CD14-positive monocyte (primary cell): ENCODE measurements at regions not wholly inside any gene's neighbourhood (a gene's known extent, or its start where the extent isn't known, plus 50 kb on each side); places are given as distances from the start of the nearest gene placed in this dataset.

Experiments
- DNase-seq, 3 donors: peaks; one replicate each; pipeline ENCODE4 v3.0.0-alpha.2; 2011 to 2022
- H2AFZ ChIP-seq: 2 replicates; pipeline ENCODE4 v1.6.0; 2012; ENCODE audit warnings: mild to moderate bottlenecking, low read depth, low read length, inconsistent platforms; ENCODE audit not compliant: insufficient read depth, poor library complexity, severe bottlenecking
- H3K27ac ChIP-seq, 2 donors: 1 replicate in 1 of 2; 2 replicates in 1 of 2; pipeline ENCODE4 v1.5.1; 2012 to 2013; ENCODE audit warnings: low read length in 2 of 2, control low read depth in 1 of 2, inconsistent platforms in 1 of 2, low read depth in 1 of 2, mild to moderate bottlenecking in 1 of 2
- H3K27me3 ChIP-seq, 2 donors: one replicate each; pipeline versions ENCODE4 v1.6.0 to v1.6.1; 2011 to 2013; ENCODE audit warnings: low read length in 2 of 2; ENCODE audit not compliant: control insufficient read depth in 2 of 2, insufficient read depth in 2 of 2
- H3K36me3 ChIP-seq, 2 donors: replicated peaks in 1 of 2; 1 replicate in 1 of 2; 2 replicates in 1 of 2; pipeline versions ENCODE4 v1.5.1 to v1.6.1; 2012 to 2013; ENCODE audit warnings: low read length in 2 of 2, control low read depth in 1 of 2, inconsistent platforms in 1 of 2, mild to moderate bottlenecking in 1 of 2; ENCODE audit not compliant: insufficient read depth in 2 of 2, control insufficient read depth in 1 of 2
- H3K4me1 ChIP-seq, 2 donors: 1 replicate in 1 of 2; 2 replicates in 1 of 2; pipeline versions ENCODE4 v1.5.1 to v1.6.1; 2012 to 2013; ENCODE audit warnings: low read length in 2 of 2, control low read depth in 1 of 2, inconsistent platforms in 1 of 2, mild to moderate bottlenecking in 1 of 2, moderate library complexity in 1 of 2; ENCODE audit not compliant: insufficient read depth in 2 of 2, control insufficient read depth in 1 of 2
- H3K4me2 ChIP-seq: replicated peaks from 2 replicates; pipeline ENCODE3; 2012; ENCODE audit warnings: low read length, moderate library complexity, mild to moderate bottlenecking; ENCODE audit not compliant: poor library complexity, severe bottlenecking; ENCODE audit errors: extremely low read depth
- H3K4me3 ChIP-seq, 3 experiments: fragments of 200-600 bp in 1 of 3; sonication (generic) in 1 of 3; replicated peaks in 1 of 3; 1 replicate in 2 of 3; 2 replicates in 1 of 3; pipeline ENCODE4 v1.5.1; 2011 to 2013; ENCODE audit warnings: low read length in 3 of 3, mild to moderate bottlenecking in 3 of 3, control low read depth in 2 of 3, low read depth in 2 of 3, inconsistent platforms in 1 of 3, moderate library complexity in 1 of 3
- H3K79me2 ChIP-seq: 2 replicates; pipeline ENCODE4 v1.6.0; 2012; ENCODE audit warnings: mild to moderate bottlenecking, control low read depth, inconsistent platforms, low read length, moderate library complexity; ENCODE audit not compliant: insufficient read depth
- H3K9ac ChIP-seq: 2 replicates; pipeline ENCODE4 v1.6.0; 2017; ENCODE audit warnings: low read length, mild to moderate bottlenecking; ENCODE audit not compliant: insufficient read depth, poor library complexity, severe bottlenecking
- H3K9me3 ChIP-seq, 2 donors: replicated peaks in 1 of 2; 1 replicate in 1 of 2; 2 replicates in 1 of 2; pipeline versions ENCODE4 v1.5.1 to v1.6.1; 2012 to 2013; ENCODE audit warnings: low read length in 2 of 2, control low read depth in 1 of 2; ENCODE audit not compliant: control insufficient read depth in 1 of 2, insufficient read depth in 1 of 2
- H4K20me1 ChIP-seq: 2 replicates; pipeline ENCODE4 v1.6.0; 2012; ENCODE audit warnings: mild to moderate bottlenecking, low read length, control low read depth, moderate library complexity; ENCODE audit not compliant: insufficient read depth
- H3K27ac Mint-ChIP-seq, 7 donors: one replicate each; pipeline ENCODE4 v1.8.0; 2020; ENCODE audit warnings: mild to moderate bottlenecking in 7 of 7, mixed read lengths in 7 of 7, moderate library complexity in 6 of 7, inconsistent platforms in 2 of 7
- H3K27me3 Mint-ChIP-seq, 3 donors: one replicate each; pipeline ENCODE4 v1.8.0; 2021 to 2022; ENCODE audit warnings: low read depth in 3 of 3, mild to moderate bottlenecking in 3 of 3, mixed read lengths in 3 of 3, moderate library complexity in 3 of 3, inconsistent platforms in 1 of 3
- H3K36me3 Mint-ChIP-seq, 2 donors: one replicate each; pipeline ENCODE4 v1.8.0; 2020; ENCODE audit warnings: mixed read lengths in 2 of 2, inconsistent platforms in 1 of 2, mild to moderate bottlenecking in 1 of 2
- H3K4me1 Mint-ChIP-seq: one replicate; pipeline ENCODE4 v1.8.0; 2020; ENCODE audit warnings: mild to moderate bottlenecking, mixed read lengths
- H3K4me3 Mint-ChIP-seq, 2 donors: one replicate each; pipeline ENCODE4 v1.8.0; 2020; ENCODE audit warnings: mild to moderate bottlenecking in 2 of 2, mixed read lengths in 2 of 2, moderate library complexity in 1 of 2
- H3K9me3 Mint-ChIP-seq, 7 donors: one replicate each; pipeline ENCODE4 v1.8.0; 2020 to 2022; ENCODE audit warnings: mixed read lengths in 7 of 7, mild to moderate bottlenecking in 6 of 7, moderate library complexity in 6 of 7, inconsistent platforms in 2 of 7
- WGBS: methylation state at CpG from one replicate; pipeline ENCODE4 v1.1.5; 2013; ENCODE audit warnings: missing lambda C conversion rate; ENCODE audit not compliant: insufficient coverage; 5-methylcytosine and 5-hydroxymethylcytosine counted together
- intact Hi-C, 2 donors: fragments of 100-400 bp; cut with micrococcal nuclease; formaldehyde crosslinking; loops; one replicate each; pipeline versions ENCODE4 v1.15.0 to v1.15.1; 2023
- TF ChIP-seq, protein P1 (sequence below): fragments of 200-600 bp; IDR thresholded peaks from one replicate; pipeline ENCODE4 v1.8.0; 2022; ENCODE audit warnings: antibody characterized with exemption, mild to moderate bottlenecking

DNA sequence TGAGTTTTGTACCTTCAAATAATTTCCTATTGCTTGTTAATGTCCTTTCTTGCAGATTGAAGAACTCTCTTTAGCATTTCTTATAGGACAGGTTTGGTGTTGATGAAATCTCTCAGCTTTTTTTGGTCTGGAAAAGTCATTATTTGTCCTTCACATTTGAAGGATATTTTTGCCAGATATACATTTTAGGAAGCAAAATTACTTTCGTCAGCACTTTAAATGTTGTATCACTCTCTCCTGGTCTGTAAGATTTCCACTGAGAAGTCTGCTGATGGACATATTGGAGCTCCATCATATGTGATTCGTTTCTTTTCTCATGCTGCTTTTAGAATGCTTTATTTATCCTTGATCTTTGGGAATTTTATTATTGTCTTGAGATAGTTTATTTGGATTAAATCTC, 105.5 kb downstream of the TNFSF13B start:
- Mint-ChIP-seq H3K4me3 (no peak overlapping the region), H3K4me1 (no peaks in the 10 kb centered on the region), H3K36me3 (peaks cover 0 to 3% of the 10 kb centered on the region in 2 donors), H3K9me3 (peaks cover 2 to 16% (median 6%) of the 10 kb centered on the region in 7 donors), H3K27me3 (peaks cover 0 to 4% (median 2%) of the 10 kb centered on the region in 3 donors), H3K27ac (no peak overlapping the region)
- Histone ChIP-seq H3K4me1 (no peaks in the 10 kb centered on the region), H3K27me3 (no peaks in the 10 kb centered on the region), H4K20me1 (no peaks in the 10 kb centered on the region), H3K9me3 (no peaks in the 10 kb centered on the region), H3K36me3 (no peaks in the 10 kb centered on the region), H3K4me3 (no peak overlapping the region), H3K4me2 (no peak overlapping the region), H3K79me2 (no peaks in the 10 kb centered on the region), H3K27ac (no peak overlapping the region), H2AFZ (no peak overlapping the region), H3K9ac (no peak overlapping the region)
- DNase-seq = no peak
- WGBS = no CpG with 5 or more reads among the region's 2 CpGs
- intact Hi-C loops = no loop called here
- TF ChIP-seq, protein P1, sequence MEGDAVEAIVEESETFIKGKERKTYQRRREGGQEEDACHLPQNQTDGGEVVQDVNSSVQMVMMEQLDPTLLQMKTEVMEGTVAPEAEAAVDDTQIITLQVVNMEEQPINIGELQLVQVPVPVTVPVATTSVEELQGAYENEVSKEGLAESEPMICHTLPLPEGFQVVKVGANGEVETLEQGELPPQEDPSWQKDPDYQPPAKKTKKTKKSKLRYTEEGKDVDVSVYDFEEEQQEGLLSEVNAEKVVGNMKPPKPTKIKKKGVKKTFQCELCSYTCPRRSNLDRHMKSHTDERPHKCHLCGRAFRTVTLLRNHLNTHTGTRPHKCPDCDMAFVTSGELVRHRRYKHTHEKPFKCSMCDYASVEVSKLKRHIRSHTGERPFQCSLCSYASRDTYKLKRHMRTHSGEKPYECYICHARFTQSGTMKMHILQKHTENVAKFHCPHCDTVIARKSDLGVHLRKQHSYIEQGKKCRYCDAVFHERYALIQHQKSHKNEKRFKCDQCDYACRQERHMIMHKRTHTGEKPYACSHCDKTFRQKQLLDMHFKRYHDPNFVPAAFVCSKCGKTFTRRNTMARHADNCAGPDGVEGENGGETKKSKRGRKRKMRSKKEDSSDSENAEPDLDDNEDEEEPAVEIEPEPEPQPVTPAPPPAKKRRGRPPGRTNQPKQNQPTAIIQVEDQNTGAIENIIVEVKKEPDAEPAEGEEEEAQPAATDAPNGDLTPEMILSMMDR = no peak

DNA sequence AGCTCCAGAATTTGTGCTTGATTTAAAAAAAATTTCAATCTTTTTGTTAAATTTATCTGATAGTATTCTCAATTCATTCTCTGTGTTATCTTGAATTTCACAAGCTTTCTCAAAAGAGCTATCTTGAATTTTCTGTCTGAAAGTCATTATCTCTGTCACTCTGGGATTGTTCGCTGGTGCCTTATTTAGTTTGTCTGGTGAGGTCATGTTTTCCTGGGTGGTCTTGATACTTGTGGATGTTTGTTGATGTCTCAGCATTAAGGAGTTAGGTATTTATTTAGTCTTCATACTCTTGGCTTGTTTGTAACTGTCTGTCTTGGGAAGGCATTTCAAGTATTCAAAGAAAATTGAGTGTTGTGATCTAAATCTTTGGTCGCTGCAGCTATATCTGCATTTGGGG, 106.3 kb downstream of the TNFSF13B start:
- H3K9me3 Mint-ChIP-seq = peaks cover 2 to 16% (median 6%) of the 10 kb centered on the region in 7 donors
- H3K36me3 Mint-ChIP-seq = no peaks in the 10 kb centered on the region
- no peak overlapping the region for H3K27ac Mint-ChIP-seq
- H3K4me1 ChIP-seq = no peaks in the 10 kb centered on the region
- no peak overlapping the region for H2AFZ ChIP-seq
- H3K4me3 Mint-ChIP-seq = no peak overlapping the region
- H3K27me3 Mint-ChIP-seq = peaks cover 0 to 4% (median 2%) of the 10 kb centered on the region in 3 donors
- no peak overlapping the region for H3K4me2 ChIP-seq
- intact Hi-C loops = no loop called here
- H3K27me3 ChIP-seq = no peaks in the 10 kb centered on the region
- TF ChIP-seq, protein P1 = no peak
- no peaks in the 10 kb centered on the region for H3K79me2 ChIP-seq
- no peak overlapping the region for H3K4me3 ChIP-seq
- no peaks in the 10 kb centered on the region for H3K36me3 ChIP-seq
- no peaks in the 10 kb centered on the region for H4K20me1 ChIP-seq
- H3K27ac ChIP-seq = no peak overlapping the region
- no peak for DNase-seq
- WGBS = no CpG with 5 or more reads among the region's 2 CpGs
- no peaks in the 10 kb centered on the region for H3K4me1 Mint-ChIP-seq
- H3K9ac ChIP-seq = no peak overlapping the region
- H3K9me3 ChIP-seq = no peaks in the 10 kb centered on the region
